PC-3 (cell line): ENCODE measurements at regions not wholly inside any gene's neighbourhood (a gene's known extent, or its start where the extent isn't known, plus 50 kb on each side); places are given as distances from the start of the nearest gene placed in this dataset.

Source experiments
- ATAC-seq: fragments of 200-7000 bp; cut with Tn5 transposase; 2 replicates; pipeline ENCODE4 v1.9.1; 2020; ENCODE audit warnings: mild to moderate bottlenecking, moderate library complexity
- BruUV-seq: library from RNA; stranded (reverse); fragments of 400-500 nt; replicated peaks from 2 replicates; lab custom pipeline; 2021; lab: Mats Ljungman, UMichigan
- CTCF ChIA-PET: fragments of 300-600 bp; sonication (Branson Sonifier 250); formaldehyde crosslinking; loops from one replicate; lab custom pipeline; 2022; ENCODE audit warnings: antibody characterized with exemption; lab: Charles Lee
- POLR2A ChIA-PET: fragments of 300-600 bp; sonication (Branson Sonifier 250); formaldehyde crosslinking; loops from one replicate; lab custom pipeline; 2022; ENCODE audit warnings: antibody characterized with exemption; ENCODE audit not compliant: unreplicated experiment; lab: Charles Lee
- DNase-seq: peaks from one replicate; pipeline ENCODE4 v3.0.0-alpha.2; 2015
- H2AFZ ChIP-seq: fragments of 300-600 bp; sonication (generic); 2 replicates; pipeline ENCODE4 v1.6.0; 2016; ENCODE audit warnings: antibody characterized with exemption, low read length
- H3F3A ChIP-seq: fragments of 300-600 bp; sonication (generic); one replicate; pipeline ENCODE4 v1.6.0; 2017; ENCODE audit warnings: antibody characterized with exemption, low read length, control low read depth, mild to moderate bottlenecking; ENCODE audit not compliant: unreplicated experiment
- H3K27ac ChIP-seq: fragments of 300-600 bp; sonication (generic); 2 replicates; pipeline ENCODE4 v1.5.1; 2016; ENCODE audit warnings: mild to moderate bottlenecking, low read length
- H3K27me3 ChIP-seq: fragments of 300-600 bp; sonication (generic); 2 replicates; pipeline ENCODE4 v1.6.1; 2016; ENCODE audit warnings: low read length, mixed read lengths
- H3K36me3 ChIP-seq: fragments of 300-600 bp; sonication (generic); 2 replicates; pipeline ENCODE4 v1.6.1; 2016; ENCODE audit warnings: low read depth, mixed run types, low read length, mixed read lengths
- H3K4me1 ChIP-seq: fragments of 300-600 bp; sonication (generic); 2 replicates; pipeline ENCODE4 v1.5.1; 2016; ENCODE audit warnings: low read length; ENCODE audit not compliant: insufficient read depth
- H3K4me2 ChIP-seq: fragments of 300-600 bp; sonication (generic); 2 replicates; pipeline ENCODE4 v1.6.0; 2016; ENCODE audit warnings: low read length
- H3K4me3 ChIP-seq: fragments of 300-600 bp; sonication (generic); 2 replicates; pipeline ENCODE4 v1.5.1; 2016; ENCODE audit warnings: mild to moderate bottlenecking, low read length, mixed read lengths
- H3K79me2 ChIP-seq: fragments of 300-600 bp; sonication (generic); 2 replicates; pipeline ENCODE4 v1.6.1; 2017; ENCODE audit warnings: low read length, mixed read lengths
- H3K9ac ChIP-seq: fragments of 300-600 bp; sonication (generic); 2 replicates; pipeline ENCODE4 v1.6.0; 2016; ENCODE audit warnings: mild to moderate bottlenecking, low read length
- H3K9me2 ChIP-seq: fragments of 300-600 bp; sonication (generic); replicated peaks from 2 replicates; pipeline ENCODE4 v1.6.1; 2016; ENCODE audit warnings: mixed run types, low read length, mixed read lengths
- H3K9me3 ChIP-seq: fragments of 300-600 bp; sonication (generic); 2 replicates; pipeline ENCODE4 v1.6.1; 2016; ENCODE audit warnings: low read length, mixed read lengths
- H4K20me1 ChIP-seq: fragments of 300-600 bp; sonication (generic); 2 replicates; pipeline ENCODE4 v1.6.1; 2016; ENCODE audit warnings: low read length, mixed read lengths
- EZH2 ChIP-seq: fragments of 300-600 bp; sonication (generic); IDR thresholded peaks from one replicate; pipeline ENCODE4 v1.6.1; 2017; ENCODE audit warnings: antibody characterized with exemption, mild to moderate bottlenecking, low read length; ENCODE audit not compliant: unreplicated experiment
- EZH2phosphoT487 ChIP-seq: fragments of 300-600 bp; sonication (generic); IDR thresholded peaks from 2 replicates; pipeline ENCODE4 v1.6.1; 2018; ENCODE audit warnings: mild to moderate bottlenecking, antibody characterized with exemption, low read length, borderline replicate concordance
- intact Hi-C: fragments of 100-400 bp; cut with micrococcal nuclease; formaldehyde crosslinking; loops from 2 replicates; pipeline ENCODE4 v1.9.0; 2023
- TF ChIP-seq, protein P1 (sequence below): fragments of 300-600 bp; sonication (generic); conservative IDR thresholded peaks from 2 replicates; pipeline ENCODE4 v1.5.1; 2017; ENCODE audit warnings: antibody characterized with exemption, low read depth, mild to moderate bottlenecking, low read length

DNA sequence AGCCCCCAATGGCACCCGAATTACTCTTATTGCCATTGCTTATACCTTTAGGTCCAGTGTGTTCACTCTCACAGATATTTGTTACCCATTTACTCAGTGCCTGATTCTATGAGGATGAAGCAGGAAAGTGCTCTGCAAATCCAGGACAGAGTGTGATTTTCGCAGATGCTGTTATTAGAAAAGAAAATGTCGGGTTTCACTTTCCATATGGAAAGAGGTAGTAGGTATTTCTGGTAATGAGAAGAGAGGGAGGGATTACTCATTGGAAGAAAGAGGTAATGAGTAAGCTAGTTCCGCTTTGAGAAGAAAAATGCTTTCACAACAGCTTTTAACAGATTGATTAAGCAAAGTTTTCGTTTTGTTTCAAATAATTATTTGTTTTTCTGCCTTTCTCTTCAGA lies 336.3 kb upstream of the CFAP20DC start:
- no peaks in the 10 kb centered on the region for H3K27me3 ChIP-seq
- no peak for ATAC-seq

DNA sequence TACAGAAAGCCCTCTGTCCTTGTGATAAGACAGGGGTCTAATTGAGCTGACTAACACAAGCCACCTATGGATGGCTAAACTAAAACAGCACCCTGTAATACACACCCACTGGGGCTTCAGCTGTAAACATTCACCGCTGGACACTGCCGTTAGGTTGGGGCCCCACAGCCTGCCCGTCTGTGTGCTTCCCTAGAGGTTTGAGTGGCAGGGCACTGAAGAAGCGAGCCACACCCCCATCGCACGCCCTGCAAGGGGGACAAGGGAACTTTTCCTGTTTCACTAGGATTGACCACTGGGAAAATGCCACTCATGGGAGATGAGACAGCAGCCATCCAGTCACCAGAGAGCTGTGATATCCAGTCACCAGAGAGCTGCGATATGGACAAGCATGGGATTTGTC lies 335.7 kb upstream of the CFAP20DC start:
- intact Hi-C loops, result no loop called here
- Histone ChIP-seq H3F3A (no peaks in the 10 kb centered on the region), H3K79me2 (no peaks in the 10 kb centered on the region), H3K4me2 (no peak overlapping the region), H3K36me3 (no peaks in the 10 kb centered on the region), H3K27ac (no peak overlapping the region), H3K4me3 (no peak overlapping the region), H2AFZ (no peak overlapping the region), H3K4me1 (peaks cover 11% of the 10 kb centered on the region), H3K27me3 (no peaks in the 10 kb centered on the region), H3K9ac (no peak overlapping the region), H3K9me2 (no peaks in the 10 kb centered on the region), H3K9me3 (no peaks in the 10 kb centered on the region), H4K20me1 (no peaks in the 10 kb centered on the region)
- no peak for TF ChIP-seq EZH2
- TF ChIP-seq, protein P1, sequence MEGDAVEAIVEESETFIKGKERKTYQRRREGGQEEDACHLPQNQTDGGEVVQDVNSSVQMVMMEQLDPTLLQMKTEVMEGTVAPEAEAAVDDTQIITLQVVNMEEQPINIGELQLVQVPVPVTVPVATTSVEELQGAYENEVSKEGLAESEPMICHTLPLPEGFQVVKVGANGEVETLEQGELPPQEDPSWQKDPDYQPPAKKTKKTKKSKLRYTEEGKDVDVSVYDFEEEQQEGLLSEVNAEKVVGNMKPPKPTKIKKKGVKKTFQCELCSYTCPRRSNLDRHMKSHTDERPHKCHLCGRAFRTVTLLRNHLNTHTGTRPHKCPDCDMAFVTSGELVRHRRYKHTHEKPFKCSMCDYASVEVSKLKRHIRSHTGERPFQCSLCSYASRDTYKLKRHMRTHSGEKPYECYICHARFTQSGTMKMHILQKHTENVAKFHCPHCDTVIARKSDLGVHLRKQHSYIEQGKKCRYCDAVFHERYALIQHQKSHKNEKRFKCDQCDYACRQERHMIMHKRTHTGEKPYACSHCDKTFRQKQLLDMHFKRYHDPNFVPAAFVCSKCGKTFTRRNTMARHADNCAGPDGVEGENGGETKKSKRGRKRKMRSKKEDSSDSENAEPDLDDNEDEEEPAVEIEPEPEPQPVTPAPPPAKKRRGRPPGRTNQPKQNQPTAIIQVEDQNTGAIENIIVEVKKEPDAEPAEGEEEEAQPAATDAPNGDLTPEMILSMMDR, result no peak
- TF ChIP-seq EZH2phosphoT487, result no peak
- ChIA-PET CTCF (no interaction called here), POLR2A (no interaction called here)
- no TSS peak for BruUV-seq
- no peak for ATAC-seq
- DNase-seq, result no peak

More for the DNA sequence above, 336.3 kb upstream of the CFAP20DC start:
- ChIA-PET POLR2A (no interaction called here), CTCF (no interaction called here)
- no TSS peak for BruUV-seq
- no peak for DNase-seq
- no peaks in the 10 kb centered on the region for H3K9me3 ChIP-seq
- no peaks in the 10 kb centered on the region for H3K36me3 ChIP-seq
- H3K4me3 ChIP-seq, result no peak overlapping the region
- no peak overlapping the region for H3K27ac ChIP-seq
- H3K9ac ChIP-seq, result no peak overlapping the region
- intact Hi-C loops, result no loop called here
- no peaks in the 10 kb centered on the region for H3K9me2 ChIP-seq
- H3K79me2 ChIP-seq, result no peaks in the 10 kb centered on the region
- peaks cover 11% of the 10 kb centered on the region for H3K4me1 ChIP-seq
- no peak overlapping the region for H2AFZ ChIP-seq
- TF ChIP-seq EZH2 (no peak), EZH2phosphoT487 (no peak)
- TF ChIP-seq, protein P1, result no peak
- no peak overlapping the region for H3K4me2 ChIP-seq
- H3F3A ChIP-seq, result no peaks in the 10 kb centered on the region
- no peaks in the 10 kb centered on the region for H4K20me1 ChIP-seq

DNA sequence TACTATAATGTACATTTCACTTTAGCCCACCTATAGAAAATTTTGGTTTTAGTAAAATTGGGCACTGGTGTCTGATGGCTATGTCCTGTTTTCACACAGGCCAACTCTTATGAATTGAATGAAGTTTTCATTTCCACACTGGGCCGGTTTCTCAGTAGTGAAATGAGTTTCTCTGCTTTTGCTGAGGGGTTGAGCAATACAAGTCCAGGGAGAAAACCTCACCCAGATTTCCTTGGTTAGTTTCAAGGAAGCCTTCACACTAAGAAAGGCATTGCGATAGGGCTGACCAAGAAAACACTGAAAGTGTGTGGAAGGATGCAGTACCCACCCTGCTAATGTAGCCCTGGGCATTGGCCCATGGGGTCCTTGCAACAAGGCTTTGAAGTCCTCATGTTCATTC lies 331.5 kb upstream of the CFAP20DC start:
- intact Hi-C loops, result no loop called here
- H2AFZ ChIP-seq, result no peak overlapping the region
- TF ChIP-seq, protein P1, result no peak
- TF ChIP-seq EZH2, result no peak
- TF ChIP-seq EZH2phosphoT487, result no peak
- ChIA-PET CTCF (no interaction called here), POLR2A (no interaction called here)
- no peaks in the 10 kb centered on the region for H3K4me1 ChIP-seq
- H3F3A ChIP-seq, result no peaks in the 10 kb centered on the region
- no peak for DNase-seq
- H3K36me3 ChIP-seq, result no peaks in the 10 kb centered on the region
- H4K20me1 ChIP-seq, result no peaks in the 10 kb centered on the region
- no peak overlapping the region for H3K9ac ChIP-seq
- no TSS peak for BruUV-seq
- no peak overlapping the region for H3K4me2 ChIP-seq
- no peak overlapping the region for H3K4me3 ChIP-seq
- H3K27me3 ChIP-seq, result no peaks in the 10 kb centered on the region
- no peaks in the 10 kb centered on the region for H3K9me3 ChIP-seq
- H3K79me2 ChIP-seq, result no peaks in the 10 kb centered on the region
- ATAC-seq, result no peak
- H3K27ac ChIP-seq, result no peak overlapping the region
- no peaks in the 10 kb centered on the region for H3K9me2 ChIP-seq
